ENCODE measurements at regions not wholly inside any gene's neighbourhood (a gene's known extent, or its start where the extent isn't known, plus 50 kb on each side); places are given as distances from the start of the nearest gene placed in this dataset.
A peak's percentile ranks its signal among the peaks of the same experiment; 100 is the strongest.

DNA sequence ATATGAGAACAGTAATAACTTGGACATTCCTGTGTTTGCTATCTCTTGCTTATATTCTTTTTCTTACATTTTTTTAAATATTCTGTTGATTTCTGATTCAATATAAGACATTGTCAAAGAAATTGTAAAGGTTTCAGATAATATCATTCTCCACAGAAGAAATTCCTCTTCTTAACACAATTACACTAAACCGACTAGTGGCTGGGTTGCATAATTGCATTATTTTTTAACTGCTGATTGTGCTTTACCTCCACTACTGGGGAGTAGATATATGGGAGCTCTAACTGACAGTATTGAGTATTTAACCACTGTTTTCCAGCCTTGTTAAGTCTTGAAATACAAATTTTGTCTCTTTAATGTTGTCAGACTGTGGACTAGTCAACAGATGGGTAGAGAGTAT is 723.8 kb upstream of the EDIL3 start (continued):
- TF ChIP-seq, protein P1, sequence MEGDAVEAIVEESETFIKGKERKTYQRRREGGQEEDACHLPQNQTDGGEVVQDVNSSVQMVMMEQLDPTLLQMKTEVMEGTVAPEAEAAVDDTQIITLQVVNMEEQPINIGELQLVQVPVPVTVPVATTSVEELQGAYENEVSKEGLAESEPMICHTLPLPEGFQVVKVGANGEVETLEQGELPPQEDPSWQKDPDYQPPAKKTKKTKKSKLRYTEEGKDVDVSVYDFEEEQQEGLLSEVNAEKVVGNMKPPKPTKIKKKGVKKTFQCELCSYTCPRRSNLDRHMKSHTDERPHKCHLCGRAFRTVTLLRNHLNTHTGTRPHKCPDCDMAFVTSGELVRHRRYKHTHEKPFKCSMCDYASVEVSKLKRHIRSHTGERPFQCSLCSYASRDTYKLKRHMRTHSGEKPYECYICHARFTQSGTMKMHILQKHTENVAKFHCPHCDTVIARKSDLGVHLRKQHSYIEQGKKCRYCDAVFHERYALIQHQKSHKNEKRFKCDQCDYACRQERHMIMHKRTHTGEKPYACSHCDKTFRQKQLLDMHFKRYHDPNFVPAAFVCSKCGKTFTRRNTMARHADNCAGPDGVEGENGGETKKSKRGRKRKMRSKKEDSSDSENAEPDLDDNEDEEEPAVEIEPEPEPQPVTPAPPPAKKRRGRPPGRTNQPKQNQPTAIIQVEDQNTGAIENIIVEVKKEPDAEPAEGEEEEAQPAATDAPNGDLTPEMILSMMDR (IDR thresholded peaks at IDR 0.05; ENCODE audit: control extremely low read depth in 1 of 3, insufficient read depth in 1 of 3, low read depth in 1 of 3, low read length in 3 of 3) = peak in 1 of 3 experiments; percentile 37; a peak in 2 of 4 replicates
- no peak for TF ChIP-seq RXRA (IDR thresholded peaks at IDR 0.05; ENCODE audit: insufficient read depth, low read depth, low read length)

All from H1 (cell line).